ENCODE measurements at regions not wholly inside any gene's neighbourhood (a gene's known extent, or its start where the extent isn't known, plus 50 kb on each side); places are given as distances from the start of the nearest gene placed in this dataset.

DNA sequence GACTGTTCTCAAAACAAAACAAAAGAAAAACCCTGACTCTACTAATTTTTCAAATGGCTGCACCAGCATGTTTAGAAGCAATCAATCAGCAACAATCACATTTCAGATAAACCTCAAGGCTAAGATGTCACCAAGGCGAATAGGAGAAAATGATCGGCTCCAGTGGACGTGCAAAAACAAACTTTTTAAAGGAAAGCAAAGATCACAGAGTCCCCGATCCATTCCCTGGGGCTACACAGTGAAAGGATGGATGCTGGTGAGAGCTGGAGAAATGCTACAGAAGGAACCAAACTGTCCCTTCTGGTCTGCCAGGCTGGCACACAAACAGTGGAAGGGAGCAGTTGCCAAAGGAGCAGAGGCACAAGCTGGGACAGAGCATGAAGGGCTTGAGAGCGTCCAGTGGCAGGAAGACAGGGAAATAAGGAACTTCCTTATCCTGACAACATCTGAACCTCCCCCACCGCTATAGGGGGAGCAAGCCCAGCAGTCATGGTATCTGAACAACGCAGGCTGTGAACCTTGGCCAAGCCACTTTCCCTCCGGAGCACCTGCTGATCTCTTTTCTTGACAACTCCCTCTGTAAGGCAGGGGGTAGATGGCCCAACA lies 73.7 kb upstream of the HIVEP1 start:
- TF ChIP-seq CTCF (conservative IDR thresholded peaks at IDR 0.05; ENCODE audit: low read length) (no peak), EZH2phosphoT487 (IDR thresholded peaks at IDR 0.05; ENCODE audit: borderline replicate concordance, low read depth, low read length) (no peak)

Data from OCI-LY7 (cell line).